Endothelial cell of umbilical vein (primary cell): ENCODE measurements at regions not wholly inside any gene's neighbourhood (a gene's known extent, or its start where the extent isn't known, plus 50 kb on each side); places are given as distances from the start of the nearest gene placed in this dataset.

Experiments used
- BruUV-seq: library from RNA; stranded (reverse); fragments of 400-500 nt; replicated peaks from 2 replicates; lab custom pipeline; 2021; lab: Mats Ljungman, UMichigan
- CTCF ChIA-PET: fragments of 300-600, 350-600 bp; sonication (Branson Sonifier 250); formaldehyde crosslinking; loops from one replicate; lab custom pipeline; 2021; ENCODE audit warnings: antibody characterized with exemption, inconsistent platforms; lab: Charles Lee
- POLR2A ChIA-PET: fragments of 300-600, 350-600 bp; sonication (Branson Sonifier 250); formaldehyde crosslinking; loops from one replicate; lab custom pipeline; 2021; ENCODE audit warnings: antibody characterized with exemption, inconsistent platforms; lab: Charles Lee
- DNase-seq: peaks from one replicate; pipeline ENCODE4 v3.0.0-alpha.2; 2011; ENCODE audit warnings: low read depth, low spot score
- FAIRE-seq: peaks from 2 replicates; lab custom pipeline; 2011; peaks lifted over from hg19 to GRCh38; lab: Jason Lieb, UNC
- H2AFZ ChIP-seq: 2 replicates; pipeline ENCODE4 v1.6.0; 2012; ENCODE audit warnings: low read depth, low read length, control low read depth, inconsistent platforms
- H3K27ac ChIP-seq: 2 replicates; pipeline ENCODE4 v1.5.1; 2011; ENCODE audit warnings: low read depth, mild to moderate bottlenecking, control low read depth, low read length, moderate library complexity; ENCODE audit not compliant: insufficient read depth
- H3K27me3 ChIP-seq, 2 experiments: 2 replicates each; pipeline versions ENCODE4 v1.6.0 to v1.6.1; 2011; ENCODE audit warnings: low read length in 2 of 2, mixed read lengths in 1 of 2; ENCODE audit not compliant: control insufficient read depth in 2 of 2, insufficient read depth in 2 of 2
- H3K36me3 ChIP-seq, 2 experiments: 2 replicates in 1 of 2; 3 replicates in 1 of 2; pipeline ENCODE4 v1.5.1; 2011; ENCODE audit warnings: low read length in 2 of 2, mild to moderate bottlenecking in 1 of 2, moderate library complexity in 1 of 2; ENCODE audit not compliant: control insufficient read depth in 2 of 2, insufficient read depth in 2 of 2; ENCODE audit errors: extremely low read depth in 1 of 2
- H3K4me1 ChIP-seq: 3 replicates; pipeline ENCODE4 v1.5.1; 2011; ENCODE audit warnings: mild to moderate bottlenecking, low read length; ENCODE audit not compliant: control insufficient read depth, insufficient read depth; ENCODE audit errors: extremely low read depth
- H3K4me2 ChIP-seq: 2 replicates; pipeline ENCODE4 v1.6.1; 2011; ENCODE audit warnings: low read length, control low read depth, mixed read lengths; ENCODE audit not compliant: insufficient read depth
- H3K4me3 ChIP-seq, 3 experiments: fragments of 200-600 bp in 1 of 3; sonication (generic), shearing (Covaris generic) in 1 of 3; replicated peaks in 1 of 3; 2 replicates each; pipeline ENCODE4 v1.5.1; 2011 to 2016; ENCODE audit warnings: control low read depth in 3 of 3, low read length in 3 of 3, mild to moderate bottlenecking in 2 of 3, inconsistent platforms in 1 of 3, low read depth in 1 of 3, moderate library complexity in 1 of 3; ENCODE audit not compliant: insufficient read depth in 1 of 3
- H3K79me2 ChIP-seq: 2 replicates; pipeline ENCODE4 v1.6.0; 2012; ENCODE audit warnings: low read length, inconsistent platforms; ENCODE audit not compliant: control insufficient read depth, insufficient read depth
- H3K9ac ChIP-seq: replicated peaks from 2 replicates; pipeline ENCODE3; 2011; ENCODE audit warnings: low read length, control low read depth; ENCODE audit not compliant: insufficient read depth; ENCODE audit errors: extremely low read depth
- H3K9me1 ChIP-seq: replicated peaks from 3 replicates; pipeline ENCODE4 v1.6.0; 2011; ENCODE audit warnings: mild to moderate bottlenecking, low read length; ENCODE audit not compliant: control insufficient read depth, insufficient read depth; ENCODE audit errors: extremely low read depth
- H3K9me3 ChIP-seq: replicated peaks from 2 replicates; pipeline ENCODE4 v1.5.1; 2012; ENCODE audit warnings: low read length, inconsistent platforms; ENCODE audit not compliant: control insufficient read depth, insufficient read depth
- H4K20me1 ChIP-seq: replicated peaks from 2 replicates; pipeline ENCODE3; 2011; ENCODE audit warnings: mild to moderate bottlenecking, low read length; ENCODE audit not compliant: control insufficient read depth, insufficient read depth; ENCODE audit errors: extremely low read depth
- FOS ChIP-seq: IDR thresholded peaks from 2 replicates; pipeline ENCODE4 v1.6.1; 2011; ENCODE audit warnings: mild to moderate bottlenecking, low read length, moderate library complexity, borderline replicate concordance; ENCODE audit not compliant: insufficient read depth
- GATA2 ChIP-seq: IDR thresholded peaks from 2 replicates; pipeline ENCODE4 v1.7.0; 2011; ENCODE audit warnings: low read depth, mild to moderate bottlenecking, moderate library complexity, mixed read lengths, low read length; ENCODE audit not compliant: insufficient read length, insufficient read depth
- MYC ChIP-seq: IDR thresholded peaks from one replicate; pipeline ENCODE4 v1.6.1; 2011; ENCODE audit warnings: mild to moderate bottlenecking, low read depth, low read length
- POLR2A ChIP-seq: IDR thresholded peaks from 2 replicates; pipeline ENCODE4 v1.6.1; 2012; ENCODE audit warnings: low read depth, mild to moderate bottlenecking, control low read depth, low read length
- POLR2AphosphoS5 ChIP-seq: IDR thresholded peaks from 2 replicates; pipeline ENCODE4 v1.6.1; 2012; ENCODE audit warnings: low read depth, mild to moderate bottlenecking, control low read depth, low read length, moderate library complexity; ENCODE audit not compliant: insufficient read depth
- dilution Hi-C: fragments of 300-500 bp; cut with MboI; formaldehyde crosslinking; loops from one replicate; pipeline ENCODE4 v1.15.0; 2019; ENCODE audit warnings: low sequenced_read_pairs; ENCODE audit not compliant: extremely low pct_ligation_motif_present
- intact Hi-C: fragments of 100-400 bp; cut with micrococcal nuclease; formaldehyde crosslinking; loops from one replicate; pipeline ENCODE4 v1.10.0; 2022
- TF ChIP-seq, protein P1 (sequence below), 2 donors: IDR thresholded peaks; 1 replicate in 1 of 2; 2 replicates in 1 of 2; pipeline ENCODE4 v1.5.1; 2011; ENCODE audit warnings: low read length in 2 of 2, mild to moderate bottlenecking in 2 of 2, moderate library complexity in 2 of 2, control low read depth in 1 of 2, inconsistent platforms in 1 of 2, low read depth in 1 of 2; ENCODE audit not compliant: insufficient read depth in 1 of 2; ENCODE audit errors: extremely low read depth in 1 of 2

DNA sequence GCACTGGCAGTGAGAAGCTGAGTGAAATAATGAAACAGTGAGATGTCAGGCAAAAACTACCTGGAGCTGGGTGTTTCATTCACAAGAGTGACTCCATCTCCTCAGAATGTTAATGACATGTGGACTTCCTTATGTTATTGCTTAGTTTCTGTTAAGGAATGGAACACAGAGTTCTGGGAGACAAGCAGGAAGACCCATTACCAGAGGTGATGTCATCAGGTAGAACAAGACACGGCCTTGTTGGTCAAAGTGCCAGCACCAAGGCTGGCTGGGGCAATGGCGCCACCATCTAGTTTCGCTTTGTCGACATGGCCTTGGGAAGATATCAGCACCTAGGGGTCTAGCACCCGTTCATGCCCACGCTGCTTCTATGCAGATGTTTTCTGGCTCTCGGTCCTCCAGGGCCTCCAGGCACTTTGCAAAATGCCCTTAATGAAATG is 252.2 kb downstream of the FAM43A start:
- Histone ChIP-seq H3K9me1 (no peaks in the 10 kb centered on the region), H3K79me2 (no peaks in the 10 kb centered on the region), H4K20me1 (no peaks in the 10 kb centered on the region), H3K27me3 (no peaks in the 10 kb centered on the region), H3K4me1 (no peaks in the 10 kb centered on the region), H3K9me3 (no peaks in the 10 kb centered on the region), H3K4me3 (no peak overlapping the region), H3K36me3 (no peaks in the 10 kb centered on the region), H3K27ac (no peak overlapping the region), H3K9ac (no peak overlapping the region), H2AFZ (no peak overlapping the region), H3K4me2 (no peak overlapping the region)
- CTCF ChIA-PET, result no interaction called here
- intact Hi-C loops (no loop called here), dilution Hi-C loops (no loop called here)
- POLR2A ChIA-PET, result no interaction called here
- FAIRE-seq (no peak), DNase-seq (no peak)
- no TSS peak for BruUV-seq
- TF ChIP-seq, protein P1, sequence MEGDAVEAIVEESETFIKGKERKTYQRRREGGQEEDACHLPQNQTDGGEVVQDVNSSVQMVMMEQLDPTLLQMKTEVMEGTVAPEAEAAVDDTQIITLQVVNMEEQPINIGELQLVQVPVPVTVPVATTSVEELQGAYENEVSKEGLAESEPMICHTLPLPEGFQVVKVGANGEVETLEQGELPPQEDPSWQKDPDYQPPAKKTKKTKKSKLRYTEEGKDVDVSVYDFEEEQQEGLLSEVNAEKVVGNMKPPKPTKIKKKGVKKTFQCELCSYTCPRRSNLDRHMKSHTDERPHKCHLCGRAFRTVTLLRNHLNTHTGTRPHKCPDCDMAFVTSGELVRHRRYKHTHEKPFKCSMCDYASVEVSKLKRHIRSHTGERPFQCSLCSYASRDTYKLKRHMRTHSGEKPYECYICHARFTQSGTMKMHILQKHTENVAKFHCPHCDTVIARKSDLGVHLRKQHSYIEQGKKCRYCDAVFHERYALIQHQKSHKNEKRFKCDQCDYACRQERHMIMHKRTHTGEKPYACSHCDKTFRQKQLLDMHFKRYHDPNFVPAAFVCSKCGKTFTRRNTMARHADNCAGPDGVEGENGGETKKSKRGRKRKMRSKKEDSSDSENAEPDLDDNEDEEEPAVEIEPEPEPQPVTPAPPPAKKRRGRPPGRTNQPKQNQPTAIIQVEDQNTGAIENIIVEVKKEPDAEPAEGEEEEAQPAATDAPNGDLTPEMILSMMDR (IDR thresholded peaks at IDR 0.05; ENCODE audit: extremely low read depth in 1 of 2, insufficient read depth in 1 of 2, low read depth in 1 of 2, low read length in 2 of 2), result no peak
- TF ChIP-seq FOS (no peak), GATA2 (no peak), POLR2A (no peak), POLR2AphosphoS5 (no peak), MYC (no peak)
